Glutamatergic neuron (in vitro differentiated cells): ENCODE measurements at regions not wholly inside any gene's neighbourhood (a gene's known extent, or its start where the extent isn't known, plus 50 kb on each side); places are given as distances from the start of the nearest gene placed in this dataset.

Experiments used
- DNase-seq: peaks from one replicate; pipeline ENCODE4 v3.0.0; 2022
- H3K27ac Mint-ChIP-seq: one replicate; pipeline ENCODE4 v1.8.0; 2020; ENCODE audit warnings: mild to moderate bottlenecking, mixed read lengths, inconsistent platforms; ENCODE audit not compliant: unreplicated experiment
- H3K27me3 Mint-ChIP-seq: one replicate; pipeline ENCODE4 v1.8.0; 2020; ENCODE audit warnings: mild to moderate bottlenecking, moderate library complexity, mixed read lengths, inconsistent platforms; ENCODE audit not compliant: unreplicated experiment
- H3K36me3 Mint-ChIP-seq: one replicate; pipeline ENCODE4 v1.8.0; 2020; ENCODE audit warnings: mild to moderate bottlenecking, mixed read lengths, inconsistent platforms; ENCODE audit not compliant: unreplicated experiment
- H3K4me1 Mint-ChIP-seq: one replicate; pipeline ENCODE4 v1.8.0; 2020; ENCODE audit warnings: mild to moderate bottlenecking, low read depth, mixed read lengths, inconsistent platforms; ENCODE audit not compliant: unreplicated experiment
- H3K4me3 Mint-ChIP-seq: one replicate; pipeline ENCODE4 v1.8.0; 2020; ENCODE audit warnings: mild to moderate bottlenecking, mixed read lengths, inconsistent platforms; ENCODE audit not compliant: unreplicated experiment
- H3K9me3 Mint-ChIP-seq: one replicate; pipeline ENCODE4 v1.8.0; 2020; ENCODE audit warnings: mild to moderate bottlenecking, moderate library complexity, mixed read lengths, inconsistent platforms; ENCODE audit not compliant: unreplicated experiment
- CTCF ChIP-seq: fragments of 200-600 bp; sonication (generic); IDR thresholded peaks from one replicate; pipeline ENCODE4 v1.5.0; 2021; ENCODE audit not compliant: partially characterized antibody, unreplicated experiment

- Mint-ChIP-seq H3K9me3 (peaks cover 1% of the 10 kb centered on the region), H3K27me3 (peaks cover 6% of the 10 kb centered on the region), H3K27ac (no peak overlapping the region), H3K4me3 (no peak overlapping the region), H3K36me3 (no peaks in the 10 kb centered on the region), H3K4me1 (peaks cover 26% of the 10 kb centered on the region)
- TF ChIP-seq CTCF = no peak
- no peak for DNase-seq
Observed at GRCh38 chr14:58738876-58739275, 101.1 kb downstream of the DACT1 start.

GRCh38 chr14:58739674-58740073 is 101.9 kb downstream of the DACT1 start:
- no peak overlapping the region for H3K4me3 Mint-ChIP-seq
- peaks cover 6% of the 10 kb centered on the region for H3K27me3 Mint-ChIP-seq
- no peak overlapping the region for H3K27ac Mint-ChIP-seq
- DNase-seq = no peak
- H3K9me3 Mint-ChIP-seq = peaks cover 1% of the 10 kb centered on the region
- no peak for TF ChIP-seq CTCF
- H3K36me3 Mint-ChIP-seq = no peaks in the 10 kb centered on the region
- H3K4me1 Mint-ChIP-seq = peaks cover 27% of the 10 kb centered on the region

- Mint-ChIP-seq H3K9me3 (peaks cover 1% of the 10 kb centered on the region), H3K4me3 (no peak overlapping the region), H3K27ac (no peak overlapping the region), H3K4me1 (peaks cover 27% of the 10 kb centered on the region), H3K27me3 (peaks cover 6% of the 10 kb centered on the region), H3K36me3 (no peaks in the 10 kb centered on the region)
- no peak for DNase-seq
- TF ChIP-seq CTCF = no peak
Observed at GRCh38 chr14:58740379-58740935, 102.7 kb downstream of the DACT1 start.

GRCh38 chr14:58744801-58745394 is 107.1 kb downstream of the DACT1 start:
- Mint-ChIP-seq H3K9me3 (peaks cover 4% of the 10 kb centered on the region), H3K27me3 (peaks cover 6% of the 10 kb centered on the region), H3K4me3 (no peak overlapping the region), H3K27ac (no peak overlapping the region), H3K36me3 (no peaks in the 10 kb centered on the region), H3K4me1 (peaks cover 14% of the 10 kb centered on the region)
- TF ChIP-seq CTCF = no peak
- no peak for DNase-seq

GRCh38 chr14:58746261-58746660 is 108.5 kb downstream of the DACT1 start:
- Mint-ChIP-seq H3K4me1 (peaks cover 11% of the 10 kb centered on the region), H3K4me3 (no peak overlapping the region), H3K9me3 (peaks cover 4% of the 10 kb centered on the region), H3K27me3 (no peaks in the 10 kb centered on the region), H3K27ac (no peak overlapping the region), H3K36me3 (no peaks in the 10 kb centered on the region)
- no peak for DNase-seq
- TF ChIP-seq CTCF = no peak
